HG03457 (cell line): ENCODE measurements at regions not wholly inside any gene's neighbourhood (a gene's known extent, or its start where the extent isn't known, plus 50 kb on each side); places are given as distances from the start of the nearest gene placed in this dataset.

Source experiments
- ATAC-seq: cut with Tn5 transposase; IDR thresholded peaks from one replicate; pipeline ENCODE4 v1.9.1; 2021; ENCODE audit warnings: moderate number of reproducible peaks; ENCODE audit not compliant: unreplicated experiment

- ATAC-seq = no peak
Observed at GRCh38 chr20:50416269-50417022, 93.7 kb upstream of the PTPN1 start.

GRCh38 chr20:50417023-50417329, 93.2 kb upstream of the PTPN1 start:
- ATAC-seq = no peak

- no peak for ATAC-seq
Observed at GRCh38 chr20:50417484-50418235, 92.5 kb upstream of the PTPN1 start.

- no peak for ATAC-seq
Observed at GRCh38 chr20:50418890-50419642, 91.1 kb upstream of the PTPN1 start.

- no peak for ATAC-seq
Observed at GRCh38 chr20:50420380-50420779, 89.8 kb upstream of the PTPN1 start.

GRCh38 chr20:50421356-50422340, 88.5 kb upstream of the PTPN1 start:
- no peak for ATAC-seq

GRCh38 chr20:50423758-50424157, 86.4 kb upstream of the PTPN1 start:
- ATAC-seq = no peak

GRCh38 chr20:50425076-50425475, 85.1 kb upstream of the PTPN1 start:
- ATAC-seq = no peak

GRCh38 chr20:50426866-50427718, 83.1 kb upstream of the PTPN1 start:
- no peak for ATAC-seq

- ATAC-seq = no peak
Observed at GRCh38 chr20:50427719-50428083, 82.5 kb upstream of the PTPN1 start.

- ATAC-seq = no peak
Observed at GRCh38 chr20:50428097-50428828, 81.9 kb upstream of the PTPN1 start.

- no peak for ATAC-seq
Observed at GRCh38 chr20:50429412-50429811, 80.8 kb upstream of the PTPN1 start.

GRCh38 chr20:50431066-50431450, 79.1 kb upstream of the PTPN1 start:
- ATAC-seq = no peak

GRCh38 chr20:50433001-50433761, 77.0 kb upstream of the PTPN1 start:
- ATAC-seq = no peak

GRCh38 chr20:50434321-50434652, 75.9 kb upstream of the PTPN1 start:
- ATAC-seq = no peak

- ATAC-seq = no peak
Observed at GRCh38 chr20:50434653-50435396, 75.4 kb upstream of the PTPN1 start.

- no peak for ATAC-seq
Observed at GRCh38 chr20:50435397-50436051, 74.7 kb upstream of the PTPN1 start.
